A549 (cell line): ENCODE measurements at regions not wholly inside any gene's neighbourhood (a gene's known extent, or its start where the extent isn't known, plus 50 kb on each side); places are given as distances from the start of the nearest gene placed in this dataset.
A peak's percentile ranks its signal among the peaks of the same experiment; 100 is the strongest.

ENCODE experiments used
- ATAC-seq, 2 experiments: fragments of 200-7000 bp in 1 of 2; fragments of >200 bp in 1 of 2; cut with Nextera tagmentation in 1 of 2; cut with Tn5 transposase in 1 of 2; 3 replicates each; pipeline versions ENCODE4 v1.8.0 to v1.9.1; 2018 to 2020; ENCODE audit warnings: mild to moderate bottlenecking in 1 of 2, moderate library complexity in 1 of 2
- CTCF ChIA-PET: fragments of 300-600 bp; sonication (Branson Sonifier 250); formaldehyde crosslinking; extraction: SDS; loops from one replicate; lab custom pipeline; 2021; ENCODE audit warnings: antibody characterized with exemption, inconsistent platforms; lab: Yijun Ruan, JAX
- POLR2A ChIA-PET: fragments of 350-600 bp; formaldehyde crosslinking; extraction: SDS; loops from one replicate; lab custom pipeline; 2021; ENCODE audit warnings: antibody characterized with exemption, inconsistent platforms; lab: Yijun Ruan, JAX
- DNase-seq, 2 experiments: peaks; one replicate each; pipeline versions ENCODE4 v3.0.0 to v3.0.0-alpha.2; 2011 to 2016; ENCODE audit warnings: low read depth in 1 of 2, low spot score in 1 of 2
- FAIRE-seq: peaks from 2 replicates; lab custom pipeline; 2011; peaks lifted over from hg19 to GRCh38; lab: Jason Lieb, UNC
- H3K27ac ChIP-seq, 2 experiments: fragments of >200 bp; sonication (Bioruptor Twin); formaldehyde crosslinking; 3 replicates each; pipeline ENCODE4 v1.5.1; 2016 to 2017
- H3K4me1 ChIP-seq: fragments of >200 bp; sonication (Bioruptor Twin); formaldehyde crosslinking; 3 replicates; pipeline ENCODE4 v1.6.1; 2016
- H3K4me2 ChIP-seq: fragments of >200 bp; sonication (Bioruptor Twin); formaldehyde crosslinking; 3 replicates; pipeline ENCODE4 v1.6.1; 2016
- H3K4me3 ChIP-seq: fragments of >200 bp; sonication (Bioruptor Twin); formaldehyde crosslinking; 3 replicates; pipeline ENCODE4 v1.5.1; 2016
- H3K9me3 ChIP-seq: fragments of >200 bp; sonication (Bioruptor Twin); formaldehyde crosslinking; 3 replicates; pipeline ENCODE4 v1.6.1; 2016
- CBX2 ChIP-seq: fragments of 200-600 bp; sonication (generic); IDR thresholded peaks from 2 replicates; pipeline ENCODE4 v1.6.1; 2016; ENCODE audit warnings: low read depth, mild to moderate bottlenecking, borderline replicate concordance
- CBX8 ChIP-seq: fragments of 200-600 bp; sonication (generic); IDR thresholded peaks from 2 replicates; pipeline ENCODE4 v1.6.1; 2016
- CEBPB ChIP-seq, 2 experiments: fragments of >200 bp in 1 of 2; sonication (Bioruptor Twin) in 1 of 2; formaldehyde crosslinking in 1 of 2; IDR thresholded peaks; 2 replicates each; pipeline ENCODE4 v1.6.1; 2012 to 2016
- FOSB ChIP-seq: fragments of 250-450 bp; sonication (Bioruptor Pico); IDR thresholded peaks from 2 replicates; pipeline ENCODE4 v1.5.0; 2020; ENCODE audit warnings: mild to moderate bottlenecking, moderate library complexity
- FOSL2 ChIP-seq, 2 experiments: fragments of 450-650 bp in 1 of 2; fragments of >200 bp in 1 of 2; sonication (Bioruptor Twin) in 1 of 2; formaldehyde crosslinking; IDR thresholded peaks; 2 replicates each; pipeline versions ENCODE4 v1.5.0 to v1.6.1; 2016 to 2020; ENCODE audit warnings: mild to moderate bottlenecking in 1 of 2, moderate library complexity in 1 of 2
- GATA3 ChIP-seq: IDR thresholded peaks from 2 replicates; pipeline ENCODE4 v1.6.1; 2012; ENCODE audit warnings: borderline replicate concordance
- HMGXB4 ChIP-seq: fragments of 250-450 bp; sonication (Bioruptor Pico); IDR thresholded peaks from 2 replicates; pipeline ENCODE4 v1.5.0; 2021; ENCODE audit warnings: mild to moderate bottlenecking, moderate library complexity, borderline replicate concordance
- HOXB5 ChIP-seq: fragments of 250-450 bp; sonication (Bioruptor Pico); IDR thresholded peaks from 2 replicates; pipeline ENCODE4 v1.5.0; 2020; ENCODE audit warnings: mild to moderate bottlenecking, moderate library complexity
- JUN ChIP-seq, 2 experiments: fragments of >200 bp; sonication (Bioruptor Twin); formaldehyde crosslinking; IDR thresholded peaks; 2 replicates in 1 of 2; 3 replicates in 1 of 2; pipeline ENCODE4 v1.6.1; 2016 to 2017
- JUNB ChIP-seq: fragments of >200 bp; sonication (Bioruptor Twin); formaldehyde crosslinking; IDR thresholded peaks from 2 replicates; pipeline ENCODE4 v1.6.1; 2016
- KDM1A ChIP-seq: fragments of 200-600 bp; sonication (generic); IDR thresholded peaks from 2 replicates; pipeline ENCODE4 v1.6.1; 2016; ENCODE audit warnings: low read depth, mild to moderate bottlenecking
- POLR2A ChIP-seq: IDR thresholded peaks from 2 replicates; pipeline ENCODE4 v1.6.1; 2012; ENCODE audit warnings: mild to moderate bottlenecking, low read length
- POLR2AphosphoS2 ChIP-seq: conservative IDR thresholded peaks from 2 replicates; pipeline ENCODE4 v1.6.1; 2012; ENCODE audit warnings: low read length, improper control_type of control experiment, inconsistent platforms
- RAD21 ChIP-seq, 2 experiments: fragments of >200 bp in 1 of 2; sonication (Bioruptor Twin) in 1 of 2; formaldehyde crosslinking in 1 of 2; IDR thresholded peaks in 1 of 2; conservative IDR thresholded peaks in 1 of 2; 2 replicates in 1 of 2; 3 replicates in 1 of 2; pipeline ENCODE4 v1.6.1; 2012 to 2018; ENCODE audit warnings: inconsistent platforms in 1 of 2
- REST ChIP-seq: fragments of 200-600 bp; sonication (generic); IDR thresholded peaks from 2 replicates; pipeline ENCODE4 v1.6.1; 2016; ENCODE audit warnings: antibody characterized with exemption, mild to moderate bottlenecking, moderate library complexity
- RNF2 ChIP-seq: fragments of 200-600 bp; sonication (generic); IDR thresholded peaks from 2 replicates; pipeline ENCODE4 v1.6.1; 2016; ENCODE audit warnings: low read depth, mild to moderate bottlenecking, antibody characterized with exemption, moderate library complexity, borderline replicate concordance
- ZC3H11A ChIP-seq: fragments of 450-650 bp; IDR thresholded peaks from 2 replicates; pipeline ENCODE4 v1.6.1; 2014; ENCODE audit warnings: antibody characterized with exemption, mild to moderate bottlenecking
- WGBS: methylation state at CpG from one replicate; pipeline ENCODE4 v1.1.6; 2017; ENCODE audit errors: missing lambda C conversion rate; 5-methylcytosine and 5-hydroxymethylcytosine counted together
- TF ChIP-seq, protein P1 (sequence below): IDR thresholded peaks from 2 replicates; pipeline ENCODE4 v1.6.1; 2012
- TF ChIP-seq, protein P2 (sequence below): fragments of 150-350 bp; IDR thresholded peaks from 2 replicates; pipeline ENCODE4 v1.6.1; 2014; ENCODE audit warnings: low read depth, mild to moderate bottlenecking, low read length

- ChIA-PET CTCF (interaction anchor here (0.6 kb wide), 1 partner anchor 1052 kb away, joined by 3 read pairs; no protein-coding TSS in a partner anchor), POLR2A (no interaction called here)
- Histone ChIP-seq H3K4me3 (no peak overlapping the region), H3K27ac (peak overlapping the region; percentile 61 to 97; a peak in 5 of 6 replicates), H3K4me1 (peaks cover 52% of the 10 kb centered on the region), H3K4me2 (no peak overlapping the region), H3K9me3 (no peaks in the 10 kb centered on the region; the same call in 2 of the 3 replicates)
- DNase-seq (no peak), FAIRE-seq (no peak), ATAC-seq (no peak)
- no peak for TF ChIP-seq RNF2
- TF ChIP-seq FOSB (CRISPR knock-in tag) = no peak
- no peak for TF ChIP-seq GATA3
- no peak for TF ChIP-seq HMGXB4 (CRISPR knock-in tag)
- TF ChIP-seq CBX8 = no peak
- TF ChIP-seq, protein P1, sequence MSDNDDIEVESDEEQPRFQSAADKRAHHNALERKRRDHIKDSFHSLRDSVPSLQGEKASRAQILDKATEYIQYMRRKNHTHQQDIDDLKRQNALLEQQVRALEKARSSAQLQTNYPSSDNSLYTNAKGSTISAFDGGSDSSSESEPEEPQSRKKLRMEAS = no peak
- no peak for TF ChIP-seq CEBPB (IDR thresholded peaks at IDR 0.05)
- TF ChIP-seq HOXB5 (CRISPR knock-in tag) = no peak
- TF ChIP-seq POLR2AphosphoS2 = no peak
- no peak for TF ChIP-seq POLR2A
- TF ChIP-seq JUN (IDR thresholded peaks at IDR 0.05) = no peak
- TF ChIP-seq, protein P2, sequence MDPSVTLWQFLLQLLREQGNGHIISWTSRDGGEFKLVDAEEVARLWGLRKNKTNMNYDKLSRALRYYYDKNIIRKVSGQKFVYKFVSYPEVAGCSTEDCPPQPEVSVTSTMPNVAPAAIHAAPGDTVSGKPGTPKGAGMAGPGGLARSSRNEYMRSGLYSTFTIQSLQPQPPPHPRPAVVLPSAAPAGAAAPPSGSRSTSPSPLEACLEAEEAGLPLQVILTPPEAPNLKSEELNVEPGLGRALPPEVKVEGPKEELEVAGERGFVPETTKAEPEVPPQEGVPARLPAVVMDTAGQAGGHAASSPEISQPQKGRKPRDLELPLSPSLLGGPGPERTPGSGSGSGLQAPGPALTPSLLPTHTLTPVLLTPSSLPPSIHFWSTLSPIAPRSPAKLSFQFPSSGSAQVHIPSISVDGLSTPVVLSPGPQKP = no peak
- TF ChIP-seq ZC3H11A = no peak
- WGBS = 82% methylated on average over 3 of the region's 3 CpGs
Observed at GRCh38 chr4:13984991-13985800, 357.7 kb upstream of the BOD1L1 start.

- ATAC-seq = no peak
- H3K4me2 ChIP-seq = no peak overlapping the region
Observed at GRCh38 chr4:13985837-13986236, 358.3 kb upstream of the BOD1L1 start.

GRCh38 chr4:13986548-13986947 lies 359.0 kb upstream of the BOD1L1 start:
- H3K4me2 ChIP-seq = no peak overlapping the region
- DNase-seq (no peak), ATAC-seq (no peak), FAIRE-seq (no peak)
- H3K27ac ChIP-seq = peak overlapping the region; percentile 97 to 98
- peaks cover 49% of the 10 kb centered on the region for H3K4me1 ChIP-seq
- no peaks in the 10 kb centered on the region; the same call in 2 of the 3 replicates for H3K9me3 ChIP-seq
- ChIA-PET POLR2A (no interaction called here), CTCF (interaction anchor here (1.2 kb wide), 1 partner anchor 330 kb away, joined by 3 read pairs; no protein-coding TSS in a partner anchor)
- no peak overlapping the region for H3K4me3 ChIP-seq
- WGBS = 82% methylated on average over 4 of the region's 4 CpGs
- TF ChIP-seq CBX2 (no peak), REST (no peak), KDM1A (no peak), FOSL2 (IDR thresholded peaks at IDR 0.05) (no peak), FOSL2 (CRISPR knock-in tag; IDR thresholded peaks at IDR 0.05) (no peak), JUNB (no peak), HMGXB4 (CRISPR knock-in tag) (no peak), CBX8 (no peak)
- TF ChIP-seq, all 56 proteins: peak for 0

More at GRCh38 chr4:13985837-13986236, 358.3 kb upstream of the BOD1L1 start:
- Histone ChIP-seq H3K4me3 (no peak overlapping the region), H3K9me3 (no peaks in the 10 kb centered on the region; the same call in 2 of the 3 replicates), H3K4me1 (peaks cover 52% of the 10 kb centered on the region), H3K27ac (peak overlapping the region; percentile 61 to 97; a peak in 5 of 6 replicates)
- no peak for DNase-seq
- FAIRE-seq = peak; percentile 39
- CTCF ChIA-PET = no interaction called here
- POLR2A ChIA-PET = no interaction called here
- TF ChIP-seq JUN (IDR thresholded peaks at IDR 0.05) (no peak), RAD21 (conservative IDR thresholded peaks at IDR 0.05 in 1 of 2, IDR thresholded peaks at IDR 0.05 in 1 of 2) (no peak)
- TF ChIP-seq, protein P2 = no peak
- 90% methylated on average over 3 of the region's 3 CpGs for WGBS
